AG08396 (cell line): ENCODE measurements at regions not wholly inside any gene's neighbourhood (a gene's known extent, or its start where the extent isn't known, plus 50 kb on each side); places are given as distances from the start of the nearest gene placed in this dataset.

Source experiments
- DNase-seq: peaks from one replicate; pipeline ENCODE4 v3.0.0; 2012; ENCODE audit warnings: low spot score, mixed read lengths

DNA sequence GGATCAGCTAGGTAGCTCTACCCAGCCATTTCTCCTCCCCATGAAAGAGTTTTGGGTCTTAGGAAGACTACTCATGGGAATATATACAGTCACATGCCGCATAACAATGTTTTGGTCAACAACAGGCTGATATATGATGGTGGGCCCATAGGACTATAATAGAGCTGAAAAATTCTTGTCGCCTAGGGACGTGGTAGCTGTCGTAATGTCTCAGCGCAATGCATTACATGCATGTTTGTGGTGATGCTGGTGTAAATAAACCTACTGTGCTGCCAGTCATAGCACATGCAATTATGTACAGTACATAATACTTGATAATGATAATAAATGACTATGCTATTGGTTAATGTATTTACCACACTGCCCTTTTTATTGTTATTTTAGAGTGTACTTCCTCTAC is 78.2 kb upstream of the DLX6 start:
- no peak for DNase-seq

DNA sequence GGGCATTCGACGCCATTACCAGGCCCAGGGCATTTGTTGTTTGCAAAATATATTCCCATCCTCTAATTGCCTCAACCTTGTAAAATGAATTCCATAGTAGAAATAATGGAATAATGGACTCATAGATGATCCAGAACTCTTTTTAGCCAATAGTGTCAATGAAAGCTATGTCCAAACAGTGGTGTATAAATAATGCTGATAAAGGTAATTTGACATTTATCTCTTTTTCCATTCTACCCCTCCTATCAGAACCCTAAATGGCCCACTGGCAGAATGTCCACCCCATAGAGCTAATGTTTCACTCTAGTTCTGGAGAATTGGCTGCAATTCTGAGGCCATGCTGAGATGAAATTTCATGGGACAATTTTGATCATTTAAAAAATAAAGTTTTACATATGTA is 76.4 kb upstream of the DLX6 start:
- DNase-seq = no peak

DNA sequence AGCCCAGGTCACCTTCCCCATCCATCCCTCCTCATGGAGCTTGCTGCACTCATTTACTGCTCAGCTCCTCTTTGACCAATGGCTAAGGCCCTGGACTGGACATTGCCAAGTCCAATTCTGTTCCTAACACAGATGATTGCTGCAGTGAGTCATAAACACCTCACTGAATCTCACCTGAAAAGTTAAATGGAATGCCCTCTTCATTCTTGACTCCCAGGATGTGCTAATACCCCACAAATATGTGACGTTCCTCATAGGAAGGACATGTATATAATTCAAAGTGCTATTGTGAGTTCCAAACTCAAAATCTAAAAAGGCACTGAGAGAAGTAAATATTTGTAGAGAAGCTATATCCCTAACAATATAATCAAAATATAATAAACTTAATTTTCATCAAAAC is 73.5 kb upstream of the DLX6 start:
- DNase-seq = no peak

DNA sequence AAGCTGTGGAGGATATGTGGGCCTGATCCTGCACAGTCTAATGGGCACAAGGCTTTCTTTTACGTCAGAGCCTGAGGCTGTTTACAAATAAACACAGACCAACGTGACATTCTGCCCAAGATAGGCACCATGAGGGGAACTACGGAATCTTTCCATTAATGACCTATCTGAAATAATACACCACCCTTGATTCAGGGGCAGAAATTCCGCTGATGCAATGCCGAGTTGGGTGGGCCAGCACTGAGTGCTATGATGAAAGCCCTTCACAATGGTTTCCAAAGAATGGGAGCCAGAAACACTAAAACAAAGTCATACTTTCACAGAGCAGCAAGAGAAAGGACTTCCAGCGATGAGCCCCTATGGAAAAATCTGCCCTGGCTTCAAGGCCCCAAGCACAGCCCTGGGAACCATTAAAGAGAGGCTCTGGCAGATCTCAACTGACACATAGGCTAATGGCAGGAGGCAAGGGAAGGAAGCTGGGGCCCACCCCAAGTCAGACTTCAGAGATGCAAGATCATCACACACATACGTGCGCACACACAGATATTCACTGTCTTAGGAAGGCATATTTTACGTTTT is 72.2 kb upstream of the DLX6 start:
- no peak for DNase-seq

DNA sequence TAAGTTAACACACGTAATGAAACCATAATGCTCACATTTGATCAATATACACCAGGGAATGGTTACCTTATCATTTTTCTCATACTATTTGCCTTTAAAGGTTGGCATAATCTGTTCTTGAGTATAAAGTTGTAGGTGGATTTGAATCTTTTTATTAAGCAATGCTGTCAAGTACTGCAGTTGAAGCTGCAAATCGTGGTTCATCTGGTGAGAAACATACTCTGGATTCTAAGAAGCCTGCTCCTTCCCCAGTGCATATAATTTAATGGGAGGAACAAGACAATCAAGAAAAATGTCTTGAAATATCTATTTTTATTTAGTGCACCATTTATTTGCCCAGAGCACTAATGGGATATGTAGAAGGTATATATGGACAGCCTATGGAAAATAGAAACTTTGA is 68.7 kb upstream of the DLX6 start:
- no peak for DNase-seq

DNA sequence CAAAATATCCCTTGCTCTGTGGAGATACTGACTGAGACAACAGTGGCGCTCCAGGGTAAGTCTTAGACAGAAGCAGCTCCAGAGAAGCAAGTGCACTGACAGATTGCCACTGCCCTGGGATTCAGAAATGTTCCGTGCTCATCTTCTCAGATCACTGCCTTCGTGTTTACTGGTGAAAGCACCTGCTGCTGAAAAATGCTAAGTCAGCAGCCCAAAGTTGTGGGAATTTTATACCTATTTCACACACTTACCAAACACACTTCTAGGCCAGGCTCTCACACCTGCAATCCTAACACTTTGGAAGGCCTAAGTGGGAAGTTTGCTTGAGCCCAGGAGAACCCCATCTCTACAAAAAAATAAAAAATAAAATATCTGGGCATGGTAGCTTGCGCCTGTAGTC is 63.2 kb upstream of the DLX6 start:
- DNase-seq = no peak

DNA sequence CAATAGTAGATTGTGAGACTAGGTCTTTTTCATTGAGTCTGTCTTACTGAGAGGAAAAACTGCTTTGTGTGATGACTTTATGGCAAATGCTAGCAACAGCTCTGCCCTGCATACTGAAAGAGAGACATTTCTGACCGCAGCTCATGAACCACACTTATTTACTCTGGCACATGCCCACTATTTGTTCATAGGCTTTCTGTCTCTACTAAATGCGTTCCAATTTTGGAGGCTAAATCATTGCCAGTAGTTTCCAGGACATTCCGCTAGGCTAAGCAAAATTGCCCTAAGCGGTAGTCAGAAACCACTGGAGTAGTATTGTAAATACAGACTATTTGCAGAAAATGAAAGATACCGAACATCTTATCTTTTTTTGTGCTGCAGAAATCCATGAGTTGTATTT is 55.6 kb upstream of the DLX6 start:
- peak; percentile 14 for DNase-seq

DNA sequence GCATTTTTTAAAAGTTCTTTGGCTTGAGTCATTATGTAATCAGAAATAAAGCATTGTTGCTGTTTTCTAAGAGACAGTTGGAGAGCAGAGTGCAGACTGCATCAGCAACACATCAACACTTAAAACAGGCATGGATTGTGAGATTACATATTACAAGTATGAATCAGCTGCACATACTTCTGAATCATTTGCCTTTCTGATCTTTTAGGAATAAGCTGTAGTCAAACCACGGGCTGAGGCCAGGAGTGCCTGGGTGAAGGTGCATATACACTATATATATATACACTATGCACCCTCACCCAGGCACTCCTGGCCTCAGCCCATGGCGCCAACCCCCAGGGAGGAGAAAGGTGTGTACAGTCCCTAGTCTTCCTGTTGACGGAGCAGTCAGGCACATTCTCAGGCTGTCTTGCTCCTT is 52.4 kb upstream of the DLX6 start:
- peak; percentile 20 for DNase-seq

DNA sequence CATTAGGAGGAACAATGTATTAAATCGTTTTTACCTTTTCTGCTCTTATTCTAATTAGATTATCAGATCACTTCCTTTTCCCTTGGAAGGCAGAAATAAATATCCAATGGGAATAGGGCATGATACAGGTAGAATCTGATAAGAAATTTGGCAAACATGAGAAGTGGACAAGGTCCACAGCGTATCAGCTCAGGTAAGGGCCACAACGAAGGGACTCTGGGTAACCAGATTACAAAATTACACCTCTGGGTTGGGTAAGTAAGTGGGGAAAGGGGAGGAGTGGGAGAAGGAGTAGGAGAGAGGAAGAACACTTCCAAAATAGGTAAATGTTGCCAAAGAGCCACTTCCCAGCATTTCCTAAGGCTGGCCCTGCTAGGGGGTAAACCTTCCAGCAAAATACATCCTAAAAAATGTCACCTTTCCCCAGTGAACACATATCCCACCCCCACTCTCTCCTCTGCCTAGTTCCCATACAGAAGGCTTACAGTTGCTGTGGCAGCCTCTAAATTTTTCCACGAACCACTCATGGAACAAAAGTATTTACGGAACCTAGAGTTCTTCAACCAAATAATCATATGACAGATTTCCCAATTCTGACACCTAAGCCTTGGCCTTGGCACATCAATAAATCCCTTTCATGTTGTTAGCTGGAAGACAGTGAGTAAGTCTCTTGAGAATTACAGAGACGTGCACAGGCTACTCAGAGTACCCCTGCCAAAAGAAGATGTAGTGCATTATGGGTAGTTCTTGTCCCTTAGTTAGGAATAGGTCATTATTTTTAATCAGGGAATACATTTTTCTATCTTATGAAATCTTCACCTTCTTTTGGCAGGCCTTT is 51.5 kb upstream of the DLX6 start:
- DNase-seq = no peak
